ENCODE measurements at regions not wholly inside any gene's neighbourhood (a gene's known extent, or its start where the extent isn't known, plus 50 kb on each side); places are given as distances from the start of the nearest gene placed in this dataset.
A peak's percentile ranks its signal among the peaks of the same experiment; 100 is the strongest.

- TF ChIP-seq POLR2A (IDR thresholded peaks at IDR 0.05; ENCODE audit: low read length) (no peak), GATA1 (IDR thresholded peaks at IDR 0.05; ENCODE audit: low read depth, low read length) (no peak)
- no peak for DNase-seq
Measured at GRCh38 chr2:120910956-120911951, 175.6 kb downstream of the GLI2 start.

DNA sequence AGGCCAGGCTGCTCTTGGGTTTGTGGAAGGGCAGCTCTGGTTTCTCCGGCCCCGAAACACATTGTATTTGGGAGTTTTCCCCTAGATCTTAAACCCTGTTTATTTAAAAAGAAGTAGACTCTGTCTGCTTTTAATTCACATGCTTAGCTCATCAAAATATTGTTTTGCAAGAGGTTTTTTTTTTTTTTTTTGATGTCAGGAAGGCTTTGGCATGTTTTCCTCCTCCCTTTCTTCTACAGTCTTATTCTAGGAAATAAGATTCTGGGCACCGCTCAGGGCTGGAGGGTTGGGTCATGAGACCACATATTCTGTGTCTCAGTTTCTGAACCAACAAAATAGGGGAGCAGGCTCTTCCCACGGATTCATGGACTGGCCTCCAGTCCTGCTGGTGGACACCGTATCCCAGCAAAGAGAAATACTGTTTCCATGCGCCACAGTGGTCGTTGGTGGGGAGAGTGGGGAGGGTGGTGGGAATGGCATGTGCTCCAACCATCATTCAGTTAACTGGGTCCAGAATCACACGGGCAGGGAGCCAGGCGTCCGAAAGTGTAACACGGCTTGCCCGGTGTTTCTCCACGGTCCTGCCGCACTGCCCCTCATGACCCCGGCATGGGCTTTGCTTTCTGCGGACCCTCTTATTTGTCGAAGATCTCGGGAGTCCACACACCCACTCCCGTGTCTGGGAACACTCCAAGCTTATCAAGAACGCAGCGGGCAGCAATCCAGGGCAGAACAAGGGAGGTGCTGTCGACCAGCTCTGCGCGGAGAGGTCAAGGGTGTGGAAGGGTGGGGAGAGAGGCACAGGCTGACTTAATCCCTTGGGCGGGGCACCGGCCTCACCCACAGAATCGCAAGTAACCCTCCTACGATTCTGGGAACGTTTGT lies 176.7 kb downstream of the GLI2 start:
- TF ChIP-seq POLR2A (IDR thresholded peaks at IDR 0.05; ENCODE audit: low read length) (no peak), GATA1 (IDR thresholded peaks at IDR 0.05; ENCODE audit: low read depth, low read length) (no peak)
- peak; percentile 74 to 75 for DNase-seq

DNA sequence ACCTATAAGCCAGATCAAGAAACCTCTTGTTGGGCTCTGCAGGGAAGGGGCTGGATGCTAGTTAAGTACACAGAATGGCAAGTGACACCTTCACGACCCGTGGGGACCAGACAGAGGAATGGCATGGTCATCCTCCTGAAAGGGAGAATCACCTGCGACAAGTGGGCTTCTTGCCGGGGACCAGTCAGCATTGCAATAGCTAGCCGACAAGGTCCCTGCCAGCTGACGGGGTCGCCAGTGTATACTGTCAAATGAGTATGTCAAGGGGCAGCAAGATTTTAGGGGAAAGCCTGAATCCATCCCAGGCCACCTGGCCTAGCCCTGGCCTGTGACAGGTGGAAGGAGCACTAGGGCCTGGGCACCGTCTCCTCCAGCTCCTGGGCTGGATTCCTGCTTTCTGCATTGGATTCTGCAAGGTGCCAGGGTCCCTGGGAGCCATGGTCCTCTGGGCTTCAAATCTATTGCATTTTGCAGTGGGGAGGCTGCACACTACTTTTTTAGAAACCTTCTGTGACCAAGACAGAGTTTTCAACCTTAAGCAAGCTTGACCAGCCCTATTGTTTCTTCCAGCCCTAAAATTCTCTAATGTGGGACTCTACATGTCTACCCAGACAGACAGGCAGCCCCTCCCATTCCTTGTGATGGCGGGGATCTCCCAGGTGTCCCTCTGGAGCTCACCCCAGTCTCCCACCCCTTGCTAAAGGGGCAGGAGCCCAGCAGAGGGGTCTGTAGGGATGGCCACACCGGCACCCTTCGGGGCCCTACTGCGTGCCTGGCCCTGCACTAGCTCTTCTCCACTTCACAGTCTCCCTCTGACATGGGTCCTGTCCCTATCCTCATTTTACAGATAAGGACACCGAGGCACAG lies 178.5 kb downstream of the GLI2 start:
- DNase-seq, result no peak
- TF ChIP-seq POLR2A (IDR thresholded peaks at IDR 0.05; ENCODE audit: low read length), result no peak
- TF ChIP-seq GATA1 (IDR thresholded peaks at IDR 0.05; ENCODE audit: low read depth, low read length), result no peak

DNA sequence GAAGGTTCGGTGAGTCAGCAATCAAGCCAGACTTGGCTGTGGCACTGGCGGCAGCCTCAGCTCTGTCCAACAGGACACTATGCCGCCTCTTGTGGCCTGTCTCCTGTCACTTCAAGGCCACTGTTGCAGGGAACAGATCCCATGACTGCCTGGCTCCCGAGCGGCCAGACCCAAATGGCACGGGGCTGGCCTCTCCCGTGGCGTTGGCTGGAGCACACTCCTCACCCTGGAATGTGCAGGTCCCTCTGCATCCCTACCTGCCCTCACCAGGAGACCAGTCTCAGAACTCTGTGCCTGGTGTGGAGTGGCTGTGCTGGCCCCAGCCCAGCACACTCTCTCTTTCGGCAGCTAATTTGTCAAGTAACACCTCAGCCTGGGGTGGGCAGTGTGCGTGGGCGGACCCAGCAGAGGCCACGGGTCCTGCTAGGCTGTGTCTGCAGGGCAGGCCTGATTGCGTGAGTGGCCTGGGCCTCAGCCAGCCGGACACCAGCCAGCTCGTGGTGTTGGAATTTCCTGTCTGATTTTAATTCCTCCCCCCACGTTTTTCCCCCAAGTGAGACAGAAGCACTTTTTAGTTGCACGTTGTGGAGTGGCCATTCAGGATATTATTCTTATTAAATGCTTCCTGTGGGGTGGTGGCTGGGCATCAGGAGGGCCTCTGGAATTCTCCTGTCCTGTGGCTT lies 179.3 kb downstream of the GLI2 start:
- TF ChIP-seq GATA1 (IDR thresholded peaks at IDR 0.05; ENCODE audit: low read depth, low read length) (no peak), POLR2A (IDR thresholded peaks at IDR 0.05; ENCODE audit: low read length) (no peak)
- DNase-seq, result peak; percentile 50 to 57

DNA sequence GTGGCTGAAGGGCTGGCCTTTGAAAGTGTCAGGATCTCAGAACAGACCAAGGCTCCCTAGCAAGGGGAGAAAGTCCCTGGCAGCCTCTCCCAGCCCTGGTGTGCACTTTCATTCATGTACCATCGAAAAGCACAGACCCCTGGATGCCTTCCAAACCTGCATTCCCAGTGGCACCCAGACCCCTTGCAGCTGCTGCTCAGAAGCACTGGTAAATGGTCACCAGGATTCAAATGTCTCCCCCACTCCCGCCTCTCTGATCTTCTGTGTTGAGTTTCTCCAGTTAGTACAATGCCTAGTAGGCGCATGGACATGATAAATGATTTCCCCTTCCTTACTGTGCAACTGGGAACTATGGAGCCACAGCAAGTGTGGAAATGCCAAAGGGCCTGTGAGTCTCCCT lies 180.0 kb downstream of the GLI2 start:
- DNase-seq, result no peak
- TF ChIP-seq GATA1 (IDR thresholded peaks at IDR 0.05; ENCODE audit: low read depth, low read length) (no peak), POLR2A (IDR thresholded peaks at IDR 0.05; ENCODE audit: low read length) (no peak)

DNA sequence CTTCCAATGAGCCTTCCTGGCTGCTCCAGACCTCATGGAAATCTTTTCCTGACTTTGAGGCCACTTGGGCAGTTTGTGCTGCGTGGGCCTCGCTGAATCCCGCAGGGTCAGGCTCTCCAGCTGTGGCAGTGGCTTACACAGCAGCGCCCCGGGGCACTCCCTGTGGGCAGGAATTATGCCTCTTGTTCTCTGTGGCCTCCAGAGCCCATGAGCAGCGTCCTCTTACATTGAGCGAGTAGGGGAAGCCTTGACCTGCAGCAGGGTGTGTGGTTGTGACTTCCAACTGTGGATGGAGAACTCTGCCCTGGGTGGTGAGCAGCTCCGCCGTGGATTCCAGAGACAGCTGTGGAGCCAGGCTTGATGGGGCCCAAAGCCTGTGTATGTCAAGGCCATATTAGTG lies 180.8 kb downstream of the GLI2 start:
- DNase-seq, result no peak
- TF ChIP-seq POLR2A (IDR thresholded peaks at IDR 0.05; ENCODE audit: low read length) (no peak), GATA1 (IDR thresholded peaks at IDR 0.05; ENCODE audit: low read depth, low read length) (no peak)

DNA sequence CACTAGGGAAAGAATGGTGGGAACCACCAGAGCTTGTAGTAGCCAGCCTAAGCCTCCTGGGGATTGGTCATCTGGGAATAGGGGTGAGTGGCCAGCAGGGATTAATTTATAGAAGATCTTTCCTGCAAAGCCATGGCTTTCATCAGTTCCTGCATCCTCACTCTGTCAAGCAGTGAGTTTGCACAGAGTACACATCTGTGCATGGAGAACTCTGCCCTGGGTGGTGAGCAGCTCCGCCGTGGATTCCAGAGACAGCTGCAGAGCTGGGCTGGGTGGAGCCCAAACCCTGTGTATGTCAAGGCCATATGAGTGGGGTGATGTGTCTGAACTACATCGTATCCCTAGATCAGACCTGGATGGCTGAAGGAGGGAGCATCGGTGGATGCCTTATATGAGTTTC lies 182.2 kb downstream of the GLI2 start:
- DNase-seq, result no peak
- TF ChIP-seq POLR2A (IDR thresholded peaks at IDR 0.05; ENCODE audit: low read length) (no peak), GATA1 (IDR thresholded peaks at IDR 0.05; ENCODE audit: low read depth, low read length) (no peak)

GRCh38 chr2:120919216-120919615 lies 183.5 kb downstream of the GLI2 start:
- TF ChIP-seq GATA1 (IDR thresholded peaks at IDR 0.05; ENCODE audit: low read depth, low read length) (no peak), POLR2A (IDR thresholded peaks at IDR 0.05; ENCODE audit: low read length) (no peak)
- DNase-seq, result no peak

- TF ChIP-seq GATA1 (IDR thresholded peaks at IDR 0.05; ENCODE audit: low read depth, low read length), result no peak
- TF ChIP-seq POLR2A (IDR thresholded peaks at IDR 0.05; ENCODE audit: low read length), result no peak
- no peak for DNase-seq
Measured at GRCh38 chr2:120919771-120920453, 184.2 kb downstream of the GLI2 start.

DNA sequence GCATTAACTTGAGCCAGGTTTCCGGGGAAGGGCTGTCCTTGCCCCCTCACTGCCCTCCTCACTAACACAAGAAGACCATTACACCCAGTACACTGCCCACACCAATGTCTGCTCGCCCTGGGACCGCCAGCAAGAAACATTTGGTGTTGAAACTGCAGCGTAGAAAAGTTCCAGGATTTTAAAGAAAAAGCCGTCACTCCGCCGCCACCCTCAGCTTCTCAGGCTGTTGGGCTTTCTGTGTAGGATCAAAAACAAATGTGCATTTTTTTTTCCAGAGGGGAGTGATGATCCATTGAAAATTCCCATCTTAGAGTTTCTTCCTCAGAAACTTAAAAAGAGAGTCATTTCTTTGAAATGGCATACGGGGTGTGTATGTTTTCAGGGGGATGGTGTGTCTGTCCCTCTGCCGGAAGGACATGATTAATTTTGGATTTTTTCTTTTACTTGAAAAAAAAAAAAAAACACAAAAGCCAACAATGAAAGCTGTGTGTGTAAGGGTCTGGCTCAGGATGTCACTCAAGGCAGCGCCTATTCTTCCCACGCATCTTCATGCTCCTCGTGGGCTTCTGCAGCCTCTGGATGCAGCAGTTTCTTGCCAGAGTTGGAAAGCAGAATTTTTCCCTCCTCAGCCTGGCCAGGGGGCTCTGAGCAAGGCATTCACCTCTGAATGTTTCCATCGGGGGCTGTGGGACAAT lies 184.9 kb downstream of the GLI2 start:
- no peak for DNase-seq
- no peak for TF ChIP-seq POLR2A (IDR thresholded peaks at IDR 0.05; ENCODE audit: low read length)
- TF ChIP-seq GATA1 (IDR thresholded peaks at IDR 0.05; ENCODE audit: low read depth, low read length), result no peak

DNA sequence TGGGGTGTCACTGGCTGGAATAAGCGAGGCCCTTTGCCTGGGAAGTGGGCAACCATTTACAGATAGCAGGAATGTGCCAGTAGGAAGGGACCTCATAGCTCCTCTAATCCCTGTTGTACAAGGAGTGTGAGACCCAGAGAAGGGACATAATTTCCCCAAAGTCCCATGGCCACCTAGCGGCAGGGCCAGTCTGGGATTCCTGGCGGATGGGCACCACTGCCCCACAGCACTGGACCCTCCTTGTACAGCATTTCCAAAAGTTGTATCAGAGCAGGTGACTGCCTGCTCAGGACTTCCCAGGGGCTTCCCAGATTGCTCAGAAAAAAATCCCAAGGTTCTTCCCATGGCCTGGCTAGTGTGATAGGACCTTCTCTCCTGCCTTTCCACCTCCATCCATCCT lies 185.8 kb downstream of the GLI2 start:
- no peak for TF ChIP-seq POLR2A (IDR thresholded peaks at IDR 0.05; ENCODE audit: low read length)
- TF ChIP-seq GATA1 (IDR thresholded peaks at IDR 0.05; ENCODE audit: low read depth, low read length), result no peak
- DNase-seq, result no peak

All from erythroblast (primary cell).